Thoracic aorta (tissue), 2 donors: ENCODE measurements at regions not wholly inside any gene's neighbourhood (a gene's known extent, or its start where the extent isn't known, plus 50 kb on each side); places are given as distances from the start of the nearest gene placed in this dataset.

ENCODE experiments used
- ATAC-seq: fragments of 150-250 bp; one replicate; pipeline ENCODE4 v1.8.0; 2017; ENCODE audit warnings: low read depth; ENCODE audit not compliant: insufficient number of reproducible peaks, low FRiP score
- DNase-seq: peaks from one replicate; pipeline ENCODE4 v3.0.0-alpha.2; 2020; ENCODE audit warnings: low spot score
- H3K27ac ChIP-seq, 2 donors: fragments of 200-600 bp; sonication (generic); 1 replicate in 1 of 2; 2 replicates in 1 of 2; pipeline ENCODE4 v1.5.1; 2016; ENCODE audit warnings: mild to moderate bottlenecking in 2 of 2, moderate library complexity in 2 of 2
- H3K27me3 ChIP-seq: fragments of 200-600 bp; sonication (generic); replicated peaks from 2 replicates; pipeline ENCODE4 v1.6.0; 2016; ENCODE audit warnings: mild to moderate bottlenecking; ENCODE audit not compliant: insufficient read depth
- H3K36me3 ChIP-seq: fragments of 200-600 bp; sonication (generic); one replicate; pipeline ENCODE4 v1.5.1; 2016
- H3K4me1 ChIP-seq, 2 donors: fragments of 200-600 bp; sonication (generic); 1 replicate in 1 of 2; 2 replicates in 1 of 2; pipeline versions ENCODE4 v1.5.1 to v1.6.0; 2016; ENCODE audit warnings: low read depth in 2 of 2, mild to moderate bottlenecking in 1 of 2; ENCODE audit not compliant: control insufficient read depth in 1 of 2
- H3K4me3 ChIP-seq: fragments of 200-600 bp; sonication (generic); 2 replicates; pipeline ENCODE4 v1.5.1; 2016; ENCODE audit warnings: mild to moderate bottlenecking
- H3K9me3 ChIP-seq: fragments of 200-600 bp; sonication (generic); 2 replicates; pipeline ENCODE4 v1.5.1; 2016
- TF ChIP-seq, protein P1 (sequence below): fragments of 200-600 bp; sonication (generic); IDR thresholded peaks from one replicate; pipeline ENCODE4 v1.5.1; 2019; ENCODE audit warnings: antibody characterized with exemption

DNA sequence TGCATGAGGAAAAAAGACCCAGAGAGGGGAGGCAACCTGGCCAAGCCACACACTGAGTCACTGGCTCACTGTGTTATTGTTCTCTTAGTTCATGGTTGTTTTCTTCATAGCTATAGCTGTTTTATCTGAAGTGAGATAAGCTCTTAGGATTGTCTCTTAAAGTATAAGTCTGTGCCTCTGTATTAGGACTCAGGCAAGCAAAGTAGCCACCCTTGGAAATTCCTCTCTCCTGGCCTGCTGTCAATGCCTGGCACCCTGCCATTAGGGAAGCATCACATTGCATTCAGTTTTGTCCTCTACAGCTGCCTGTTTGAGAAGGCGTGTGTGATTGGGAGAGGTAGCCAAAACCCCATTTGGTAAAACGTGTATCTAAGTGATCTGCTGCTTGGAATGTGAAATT, 147.4 kb upstream of the GLRA1 start:
- no peak for ATAC-seq
- no peaks in the 10 kb centered on the region for H3K36me3 ChIP-seq
- H3K27me3 ChIP-seq = no peaks in the 10 kb centered on the region
- DNase-seq = no peak
- H3K4me3 ChIP-seq = no peak overlapping the region
- H3K9me3 ChIP-seq = no peaks in the 10 kb centered on the region
- TF ChIP-seq, protein P1, sequence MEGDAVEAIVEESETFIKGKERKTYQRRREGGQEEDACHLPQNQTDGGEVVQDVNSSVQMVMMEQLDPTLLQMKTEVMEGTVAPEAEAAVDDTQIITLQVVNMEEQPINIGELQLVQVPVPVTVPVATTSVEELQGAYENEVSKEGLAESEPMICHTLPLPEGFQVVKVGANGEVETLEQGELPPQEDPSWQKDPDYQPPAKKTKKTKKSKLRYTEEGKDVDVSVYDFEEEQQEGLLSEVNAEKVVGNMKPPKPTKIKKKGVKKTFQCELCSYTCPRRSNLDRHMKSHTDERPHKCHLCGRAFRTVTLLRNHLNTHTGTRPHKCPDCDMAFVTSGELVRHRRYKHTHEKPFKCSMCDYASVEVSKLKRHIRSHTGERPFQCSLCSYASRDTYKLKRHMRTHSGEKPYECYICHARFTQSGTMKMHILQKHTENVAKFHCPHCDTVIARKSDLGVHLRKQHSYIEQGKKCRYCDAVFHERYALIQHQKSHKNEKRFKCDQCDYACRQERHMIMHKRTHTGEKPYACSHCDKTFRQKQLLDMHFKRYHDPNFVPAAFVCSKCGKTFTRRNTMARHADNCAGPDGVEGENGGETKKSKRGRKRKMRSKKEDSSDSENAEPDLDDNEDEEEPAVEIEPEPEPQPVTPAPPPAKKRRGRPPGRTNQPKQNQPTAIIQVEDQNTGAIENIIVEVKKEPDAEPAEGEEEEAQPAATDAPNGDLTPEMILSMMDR = no peak
- no peaks in the 10 kb centered on the region for H3K4me1 ChIP-seq
- no peak overlapping the region for H3K27ac ChIP-seq

DNA sequence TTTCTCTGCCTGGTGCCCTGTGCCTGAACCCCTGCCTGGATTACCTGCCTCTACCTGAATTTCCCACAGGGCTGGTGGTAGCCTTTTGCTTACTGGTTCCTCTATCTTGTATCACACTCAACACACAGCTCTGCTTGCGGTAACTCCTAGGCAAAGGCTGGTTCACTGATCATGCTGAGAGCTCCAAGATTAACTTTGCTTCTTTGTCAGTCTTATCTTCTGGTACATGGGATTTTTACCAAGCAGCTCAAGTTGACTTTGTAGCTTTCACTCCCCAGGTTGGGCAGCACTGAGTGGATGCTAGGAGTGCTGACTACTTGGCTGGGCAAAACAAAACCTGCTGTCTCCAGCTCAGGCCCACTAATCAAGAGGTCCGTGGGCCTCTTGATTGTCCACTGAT, 145.9 kb upstream of the GLRA1 start:
- no peaks in the 10 kb centered on the region for H3K27me3 ChIP-seq
- no peaks in the 10 kb centered on the region for H3K4me1 ChIP-seq
- no peaks in the 10 kb centered on the region for H3K36me3 ChIP-seq
- ATAC-seq (no peak), DNase-seq (no peak)
- no peak overlapping the region for H3K27ac ChIP-seq
- TF ChIP-seq, protein P1 = no peak
- H3K9me3 ChIP-seq = no peaks in the 10 kb centered on the region
- H3K4me3 ChIP-seq = no peak overlapping the region

DNA sequence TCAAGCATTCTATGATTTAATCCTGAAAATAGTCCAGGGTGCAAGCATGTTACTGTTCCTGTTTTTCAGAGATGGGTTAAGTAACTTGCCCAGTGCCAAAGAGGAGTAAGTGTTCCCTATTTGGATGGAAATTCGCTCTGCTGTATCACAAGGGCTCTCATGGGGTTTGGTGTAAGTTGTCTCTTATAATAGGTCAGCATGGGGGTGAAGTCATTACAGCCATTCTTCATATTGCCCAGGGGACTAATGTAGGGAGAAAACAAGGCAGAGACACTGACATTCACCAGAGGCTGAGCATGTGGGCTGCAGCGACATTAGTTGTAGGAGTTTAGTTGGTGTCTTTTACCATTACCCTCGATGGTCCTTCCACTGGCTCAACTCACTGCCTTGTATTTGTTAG, 142.1 kb upstream of the GLRA1 start:
- no peak for DNase-seq
- H3K9me3 ChIP-seq = no peaks in the 10 kb centered on the region
- no peaks in the 10 kb centered on the region for H3K4me1 ChIP-seq
- no peak overlapping the region for H3K27ac ChIP-seq
- ATAC-seq = no peak
- TF ChIP-seq, protein P1 = no peak
- H3K27me3 ChIP-seq = no peaks in the 10 kb centered on the region
- H3K4me3 ChIP-seq = no peak overlapping the region
- H3K36me3 ChIP-seq = no peaks in the 10 kb centered on the region

DNA sequence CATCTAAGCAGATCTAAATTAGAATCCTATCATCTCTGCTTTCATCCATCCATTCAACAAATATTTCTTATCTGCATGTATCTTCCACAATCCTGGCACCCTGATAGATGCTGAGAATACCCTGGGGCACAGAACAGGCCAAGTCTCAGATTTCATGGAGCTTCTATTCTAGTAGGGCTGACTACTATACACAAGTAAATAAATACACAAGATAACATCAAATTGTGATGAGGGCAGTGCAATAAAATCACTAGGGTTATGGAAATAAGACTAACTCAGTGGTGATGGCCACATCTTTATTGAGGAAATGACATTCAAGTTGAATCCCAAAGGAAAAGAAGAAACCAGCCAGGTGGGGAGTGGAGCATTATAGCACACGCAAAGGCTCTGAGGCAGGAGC, 138.4 kb upstream of the GLRA1 start:
- H3K27ac ChIP-seq = no peak overlapping the region
- ATAC-seq (no peak), DNase-seq (no peak)
- TF ChIP-seq, protein P1 = no peak
- H3K4me3 ChIP-seq = no peak overlapping the region
- H3K36me3 ChIP-seq = no peaks in the 10 kb centered on the region
- no peaks in the 10 kb centered on the region for H3K4me1 ChIP-seq
- H3K9me3 ChIP-seq = no peaks in the 10 kb centered on the region
- H3K27me3 ChIP-seq = no peaks in the 10 kb centered on the region

DNA sequence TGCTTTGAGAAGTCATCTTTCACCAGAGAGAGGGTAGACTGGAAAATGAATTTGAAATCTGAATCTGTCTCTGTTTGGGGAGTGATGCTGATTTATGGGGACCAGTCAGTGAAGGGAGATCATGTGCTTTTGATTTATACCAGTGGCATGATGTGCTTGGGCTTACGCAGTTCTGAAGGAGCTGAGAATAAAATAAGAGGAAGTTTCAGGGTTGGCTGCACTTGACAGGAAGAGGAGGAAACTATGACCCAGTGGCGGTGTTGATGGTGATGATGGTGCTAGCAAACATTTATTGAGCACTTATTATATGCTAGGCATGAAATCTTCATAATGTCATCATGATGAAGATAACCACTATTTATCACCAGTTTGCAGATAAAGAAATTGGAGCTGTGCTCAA, 136.4 kb upstream of the GLRA1 start:
- ATAC-seq = no peak
- Histone ChIP-seq H3K4me3 (no peak overlapping the region), H3K9me3 (no peaks in the 10 kb centered on the region), H3K36me3 (no peaks in the 10 kb centered on the region), H3K4me1 (no peaks in the 10 kb centered on the region), H3K27ac (no peak overlapping the region), H3K27me3 (no peaks in the 10 kb centered on the region)
- DNase-seq = no peak
- TF ChIP-seq, protein P1 = no peak
